ENCODE measurements at regions not wholly inside any gene's neighbourhood (a gene's known extent, or its start where the extent isn't known, plus 50 kb on each side); places are given as distances from the start of the nearest gene placed in this dataset.

GRCh38 chr7:81013083-81013817 is 94.4 kb upstream of the SEMA3C start:
- no peak overlapping the region for H3K4me3 Mint-ChIP-seq
- H3K27ac Mint-ChIP-seq = no peak overlapping the region
- Histone ChIP-seq H4K20me1 (ENCODE audit: control insufficient read depth, insufficient read depth, low read length, poor library complexity, severe bottlenecking) (no peaks in the 10 kb centered on the region), H2AFZ (ENCODE audit: insufficient read depth, low read depth, low read length, poor library complexity, severe bottlenecking) (no peak overlapping the region), H3K27ac (ENCODE audit: low read length in 2 of 2) (no peak overlapping the region), H3K4me1 (ENCODE audit: control insufficient read depth in 2 of 2, insufficient read depth in 2 of 2, low read length in 2 of 2) (no peaks in the 10 kb centered on the region), H3K4me3 (ENCODE audit: control extremely low read depth in 1 of 5, extremely low read depth in 1 of 5, insufficient read depth in 1 of 5, low read depth in 2 of 5, low read length in 4 of 5) (no peak overlapping the region), H3K79me2 (ENCODE audit: control insufficient read depth, insufficient read depth, low read length) (no peaks in the 10 kb centered on the region), H3K27me3 (replicated peaks in 1 of 4; ENCODE audit: control extremely low read depth in 1 of 4, control insufficient read depth in 3 of 4, insufficient read depth in 4 of 4, low read length in 3 of 4) (no peaks in the 10 kb centered on the region), H3K36me3 (replicated peaks in 1 of 2; ENCODE audit: control extremely low read depth in 1 of 2, control insufficient read depth in 1 of 2, extremely low read depth in 1 of 2, insufficient read depth in 2 of 2, low read length in 1 of 2) (no peaks in the 10 kb centered on the region), H3K9ac (ENCODE audit: low read length) (no peak overlapping the region), H3K9me3 (ENCODE audit: control extremely low read depth in 1 of 3, control insufficient read depth in 2 of 3, insufficient read depth in 1 of 3, low read length in 2 of 3) (peaks cover 0 to 3% (median 1%) of the 10 kb centered on the region in 3 donors), H3K4me2 (replicated peaks; ENCODE audit: low read depth, low read length, poor library complexity, severe bottlenecking) (no peak overlapping the region)
- no peak for DNase-seq
- TF ChIP-seq EZH2 (IDR thresholded peaks at IDR 0.05; ENCODE audit: borderline replicate concordance, insufficient read depth, low read depth, low read length, poor library complexity, severe bottlenecking) (no peak), CTCF (IDR thresholded peaks at IDR 0.05) (no peak)
- no peak for ATAC-seq (ENCODE audit: low read depth)
- CTCF ChIA-PET = no interaction called here
- H3K9me3 Mint-ChIP-seq (ENCODE audit: insufficient read depth) = no peaks in the 10 kb centered on the region
- WGBS (ENCODE audit: insufficient coverage) = no CpG with 5 or more reads among the region's 2 CpGs
- H3K4me1 Mint-ChIP-seq = no peaks in the 10 kb centered on the region
- POLR2A ChIA-PET = no interaction called here
- H3K27me3 Mint-ChIP-seq = no peaks in the 10 kb centered on the region
- intact Hi-C loops (cut with micrococcal nuclease) = no loop called here

GRCh38 chr7:81008901-81009300 is 90.0 kb upstream of the SEMA3C start:
- Histone ChIP-seq H3K4me1 (ENCODE audit: control insufficient read depth in 2 of 2, insufficient read depth in 2 of 2, low read length in 2 of 2) (no peaks in the 10 kb centered on the region), H3K36me3 (replicated peaks in 1 of 2; ENCODE audit: control extremely low read depth in 1 of 2, control insufficient read depth in 1 of 2, extremely low read depth in 1 of 2, insufficient read depth in 2 of 2, low read length in 1 of 2) (no peaks in the 10 kb centered on the region), H3K4me3 (ENCODE audit: control extremely low read depth in 1 of 5, extremely low read depth in 1 of 5, insufficient read depth in 1 of 5, low read depth in 2 of 5, low read length in 4 of 5) (no peak overlapping the region), H3K27me3 (replicated peaks in 1 of 4; ENCODE audit: control extremely low read depth in 1 of 4, control insufficient read depth in 3 of 4, insufficient read depth in 4 of 4, low read length in 3 of 4) (no peaks in the 10 kb centered on the region), H3K4me2 (replicated peaks; ENCODE audit: low read depth, low read length, poor library complexity, severe bottlenecking) (no peak overlapping the region), H3K9ac (ENCODE audit: low read length) (no peak overlapping the region), H4K20me1 (ENCODE audit: control insufficient read depth, insufficient read depth, low read length, poor library complexity, severe bottlenecking) (no peaks in the 10 kb centered on the region), H2AFZ (ENCODE audit: insufficient read depth, low read depth, low read length, poor library complexity, severe bottlenecking) (no peak overlapping the region), H3K79me2 (ENCODE audit: control insufficient read depth, insufficient read depth, low read length) (no peaks in the 10 kb centered on the region), H3K9me3 (ENCODE audit: control extremely low read depth in 1 of 3, control insufficient read depth in 2 of 3, insufficient read depth in 1 of 3, low read length in 2 of 3) (peaks cover 0 to 3% (median 0%) of the 10 kb centered on the region in 3 donors), H3K27ac (ENCODE audit: low read length in 2 of 2) (no peak overlapping the region)
- 83% methylated on average over 4 of the region's 4 CpGs for WGBS (ENCODE audit: insufficient coverage)
- ATAC-seq (ENCODE audit: low read depth) (no peak), DNase-seq (no peak)
- CTCF ChIA-PET = no interaction called here
- H3K27ac Mint-ChIP-seq = no peak overlapping the region
- TF ChIP-seq EZH2 (IDR thresholded peaks at IDR 0.05; ENCODE audit: borderline replicate concordance, insufficient read depth, low read depth, low read length, poor library complexity, severe bottlenecking) (no peak), CTCF (IDR thresholded peaks at IDR 0.05) (no peak)
- no peak overlapping the region for H3K4me3 Mint-ChIP-seq
- POLR2A ChIA-PET = no interaction called here
- H3K27me3 Mint-ChIP-seq = no peaks in the 10 kb centered on the region
- intact Hi-C loops (cut with micrococcal nuclease) = no loop called here
- H3K4me1 Mint-ChIP-seq = no peaks in the 10 kb centered on the region
- H3K9me3 Mint-ChIP-seq (ENCODE audit: insufficient read depth) = peaks cover 2% of the 10 kb centered on the region

All from B cell (primary cell).